Suprapubic skin (tissue), 4 donors: ENCODE measurements at regions not wholly inside any gene's neighbourhood (a gene's known extent, or its start where the extent isn't known, plus 50 kb on each side); places are given as distances from the start of the nearest gene placed in this dataset.

ENCODE experiments used
- DNase-seq, 2 donors: peaks; one replicate each; pipeline ENCODE4 v3.0.0-alpha.2; 2019; ENCODE audit warnings: low spot score in 2 of 2
- H3K27ac ChIP-seq: fragments of 200-600 bp; sonication (generic); one replicate; pipeline ENCODE4 v1.5.1; 2019
- H3K27me3 ChIP-seq: fragments of 200-600 bp; sonication (generic); one replicate; pipeline ENCODE4 v1.5.1; 2019
- H3K36me3 ChIP-seq: fragments of 200-600 bp; sonication (generic); one replicate; pipeline ENCODE4 v1.5.1; 2019
- H3K4me1 ChIP-seq: fragments of 200-600 bp; sonication (generic); one replicate; pipeline ENCODE4 v1.5.1; 2019
- H3K4me3 ChIP-seq: fragments of 200-600 bp; sonication (generic); one replicate; pipeline ENCODE4 v1.5.1; 2019; ENCODE audit warnings: mild to moderate bottlenecking
- H3K9me3 ChIP-seq: fragments of 200-600 bp; sonication (generic); one replicate; pipeline ENCODE4 v1.5.1; 2019
- EP300 ChIP-seq: sonication (generic); formaldehyde crosslinking; IDR thresholded peaks from one replicate; pipeline ENCODE4 v1.6.1; 2017; ENCODE audit warnings: antibody characterized with exemption
- POLR2A ChIP-seq, 2 donors: fragments of 450-650 bp; IDR thresholded peaks; one replicate each; pipeline ENCODE4 v1.6.1; 2017; ENCODE audit warnings: antibody characterized with exemption in 2 of 2, mild to moderate bottlenecking in 2 of 2, moderate library complexity in 2 of 2
- POLR2AphosphoS5 ChIP-seq, 3 donors: sonication (generic); formaldehyde crosslinking; IDR thresholded peaks; one replicate each; pipeline ENCODE4 v1.6.1; 2017; ENCODE audit warnings: antibody characterized with exemption in 3 of 3
- WGBS: methylation state at CpG from one replicate; pipeline ENCODE4 v1.1.5; 2018; 5-methylcytosine and 5-hydroxymethylcytosine counted together
- TF ChIP-seq, protein P1 (sequence below), 2 donors: fragments of 200-600 bp in 1 of 2; fragments of 450-650 bp in 1 of 2; sonication (generic) in 1 of 2; IDR thresholded peaks; one replicate each; pipeline ENCODE4 v1.5.1; 2016 to 2019; ENCODE audit warnings: antibody characterized with exemption in 2 of 2, mild to moderate bottlenecking in 1 of 2, moderate library complexity in 1 of 2

DNA sequence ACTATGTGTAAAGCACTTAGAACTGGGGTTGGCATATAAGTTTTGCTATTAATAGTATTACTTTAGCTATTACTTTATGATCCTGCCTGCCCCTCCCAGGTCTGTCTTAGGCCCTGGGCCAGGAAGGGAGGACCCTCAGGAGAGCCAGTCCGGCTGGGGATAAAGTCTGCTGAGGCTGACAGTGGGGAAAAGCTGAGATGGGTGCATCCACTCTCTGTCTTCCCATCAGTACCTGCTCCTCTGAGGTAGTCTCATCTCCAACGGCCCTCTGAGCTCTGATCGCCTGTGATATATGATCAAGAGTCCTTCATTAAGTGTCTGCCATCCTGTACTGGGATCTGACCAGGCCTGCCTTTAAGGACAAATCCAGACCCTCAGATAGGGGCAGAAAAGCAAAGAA is 156.5 kb upstream of the PJA1 start:
- TF ChIP-seq EP300 (no peak), POLR2AphosphoS5 (IDR thresholded peaks at IDR 0.05) (no peak), POLR2A (IDR thresholded peaks at IDR 0.05) (no peak)
- TF ChIP-seq, protein P1, sequence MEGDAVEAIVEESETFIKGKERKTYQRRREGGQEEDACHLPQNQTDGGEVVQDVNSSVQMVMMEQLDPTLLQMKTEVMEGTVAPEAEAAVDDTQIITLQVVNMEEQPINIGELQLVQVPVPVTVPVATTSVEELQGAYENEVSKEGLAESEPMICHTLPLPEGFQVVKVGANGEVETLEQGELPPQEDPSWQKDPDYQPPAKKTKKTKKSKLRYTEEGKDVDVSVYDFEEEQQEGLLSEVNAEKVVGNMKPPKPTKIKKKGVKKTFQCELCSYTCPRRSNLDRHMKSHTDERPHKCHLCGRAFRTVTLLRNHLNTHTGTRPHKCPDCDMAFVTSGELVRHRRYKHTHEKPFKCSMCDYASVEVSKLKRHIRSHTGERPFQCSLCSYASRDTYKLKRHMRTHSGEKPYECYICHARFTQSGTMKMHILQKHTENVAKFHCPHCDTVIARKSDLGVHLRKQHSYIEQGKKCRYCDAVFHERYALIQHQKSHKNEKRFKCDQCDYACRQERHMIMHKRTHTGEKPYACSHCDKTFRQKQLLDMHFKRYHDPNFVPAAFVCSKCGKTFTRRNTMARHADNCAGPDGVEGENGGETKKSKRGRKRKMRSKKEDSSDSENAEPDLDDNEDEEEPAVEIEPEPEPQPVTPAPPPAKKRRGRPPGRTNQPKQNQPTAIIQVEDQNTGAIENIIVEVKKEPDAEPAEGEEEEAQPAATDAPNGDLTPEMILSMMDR (IDR thresholded peaks at IDR 0.05), result no peak
- no peak overlapping the region for H3K27ac ChIP-seq
- H3K4me3 ChIP-seq, result no peak overlapping the region
- H3K9me3 ChIP-seq, result no peaks in the 10 kb centered on the region
- DNase-seq, result no peak
- H3K4me1 ChIP-seq, result no peaks in the 10 kb centered on the region
- H3K27me3 ChIP-seq, result no peaks in the 10 kb centered on the region
- 62% methylated on average over 3 of the region's 3 CpGs for WGBS
- no peaks in the 10 kb centered on the region for H3K36me3 ChIP-seq

DNA sequence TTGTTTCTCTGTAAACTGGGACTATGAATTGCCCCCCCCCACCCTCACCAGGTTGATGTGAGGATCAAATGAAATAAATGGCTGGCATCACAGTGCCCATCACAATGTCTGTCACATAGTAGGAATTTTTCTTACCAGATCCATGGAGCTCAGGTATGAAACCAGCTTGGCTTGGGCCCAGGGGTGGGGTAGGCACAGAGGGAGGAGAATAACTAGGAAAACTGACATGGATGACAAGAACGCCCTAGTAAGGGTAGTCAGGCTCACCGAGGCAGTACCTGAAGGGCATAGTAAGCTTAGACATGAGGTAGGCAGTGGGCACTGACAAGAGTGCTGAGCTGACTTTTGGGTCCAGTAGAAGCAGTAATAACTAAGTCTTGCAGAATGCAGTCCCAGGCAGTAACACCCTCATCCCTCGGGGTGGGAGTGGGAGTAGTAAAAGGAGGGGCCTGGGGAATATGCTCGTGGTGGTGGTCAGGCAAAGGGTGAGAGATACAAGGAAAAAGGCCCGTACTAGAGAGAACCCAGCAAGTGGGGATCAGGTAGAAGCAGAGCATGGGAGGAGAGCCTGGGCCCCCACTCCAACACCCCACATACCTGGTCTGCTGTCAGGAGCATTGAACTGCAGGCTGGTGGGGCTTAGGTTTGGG is 155.9 kb upstream of the PJA1 start:
- Histone ChIP-seq H3K27ac (no peak overlapping the region), H3K27me3 (no peaks in the 10 kb centered on the region), H3K4me1 (no peaks in the 10 kb centered on the region), H3K9me3 (no peaks in the 10 kb centered on the region), H3K4me3 (no peak overlapping the region), H3K36me3 (no peaks in the 10 kb centered on the region)
- WGBS, result 61% methylated on average over 5 of the region's 5 CpGs
- TF ChIP-seq, protein P1 (IDR thresholded peaks at IDR 0.05), result no peak
- TF ChIP-seq POLR2A (IDR thresholded peaks at IDR 0.05), result no peak
- no peak for DNase-seq

DNA sequence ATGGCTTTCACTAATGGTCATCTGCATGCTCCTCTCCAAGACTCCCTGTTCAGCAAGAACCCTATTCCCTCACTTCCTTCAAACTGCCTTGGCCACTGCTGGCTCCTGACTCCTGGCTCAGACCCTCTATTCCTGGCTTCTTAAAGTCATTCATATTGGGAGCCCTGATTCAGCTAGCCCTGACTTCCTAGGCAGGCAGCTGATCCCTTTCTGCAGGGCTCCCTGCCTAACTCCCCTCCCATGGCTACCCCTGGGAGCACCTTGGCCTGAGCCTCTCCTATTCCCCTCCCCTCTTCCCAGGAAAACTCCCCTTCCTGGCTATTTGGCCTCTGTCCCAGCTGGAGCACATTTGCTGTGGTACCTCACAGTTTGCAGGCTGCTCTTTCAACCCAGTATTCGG is 154.9 kb upstream of the PJA1 start:
- 57% methylated on average over 1 of the region's 1 CpG for WGBS
- Histone ChIP-seq H3K9me3 (no peaks in the 10 kb centered on the region), H3K27me3 (no peaks in the 10 kb centered on the region)

DNA sequence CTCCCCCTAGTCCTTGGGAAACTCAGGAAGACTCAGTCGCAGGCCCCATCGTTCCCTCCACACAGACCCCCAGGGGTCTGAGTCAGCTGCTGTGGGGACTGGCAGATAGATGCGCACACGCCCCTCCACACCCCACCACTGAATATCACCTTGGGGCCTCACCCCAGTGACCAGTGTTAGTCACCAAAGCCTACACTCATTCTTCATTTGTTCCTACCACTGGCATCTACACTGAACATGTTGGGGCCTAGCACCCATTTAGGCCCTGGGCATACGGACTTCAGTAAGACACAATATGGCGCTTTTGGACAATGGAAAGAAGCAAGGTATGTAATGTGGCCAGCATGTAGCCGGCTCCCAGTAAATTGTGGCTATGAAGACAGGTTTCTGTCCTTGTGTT is 154.1 kb upstream of the PJA1 start:
- Histone ChIP-seq H3K9me3 (no peaks in the 10 kb centered on the region), H3K36me3 (no peaks in the 10 kb centered on the region), H3K4me3 (no peak overlapping the region), H3K27me3 (no peaks in the 10 kb centered on the region), H3K4me1 (no peaks in the 10 kb centered on the region), H3K27ac (no peak overlapping the region)
- TF ChIP-seq, protein P1 (IDR thresholded peaks at IDR 0.05), result no peak
- TF ChIP-seq POLR2A (IDR thresholded peaks at IDR 0.05), result no peak
- no peak for TF ChIP-seq EP300
- TF ChIP-seq POLR2AphosphoS5 (IDR thresholded peaks at IDR 0.05), result no peak
- WGBS, result 76% methylated on average over 7 of the region's 7 CpGs
- no peak for DNase-seq

More for the DNA sequence above, 154.9 kb upstream of the PJA1 start:
- Histone ChIP-seq H3K4me1 (no peaks in the 10 kb centered on the region), H3K4me3 (no peak overlapping the region), H3K27ac (no peak overlapping the region), H3K36me3 (no peaks in the 10 kb centered on the region)
- DNase-seq, result no peak
- TF ChIP-seq, protein P1 (IDR thresholded peaks at IDR 0.05), result no peak

DNA sequence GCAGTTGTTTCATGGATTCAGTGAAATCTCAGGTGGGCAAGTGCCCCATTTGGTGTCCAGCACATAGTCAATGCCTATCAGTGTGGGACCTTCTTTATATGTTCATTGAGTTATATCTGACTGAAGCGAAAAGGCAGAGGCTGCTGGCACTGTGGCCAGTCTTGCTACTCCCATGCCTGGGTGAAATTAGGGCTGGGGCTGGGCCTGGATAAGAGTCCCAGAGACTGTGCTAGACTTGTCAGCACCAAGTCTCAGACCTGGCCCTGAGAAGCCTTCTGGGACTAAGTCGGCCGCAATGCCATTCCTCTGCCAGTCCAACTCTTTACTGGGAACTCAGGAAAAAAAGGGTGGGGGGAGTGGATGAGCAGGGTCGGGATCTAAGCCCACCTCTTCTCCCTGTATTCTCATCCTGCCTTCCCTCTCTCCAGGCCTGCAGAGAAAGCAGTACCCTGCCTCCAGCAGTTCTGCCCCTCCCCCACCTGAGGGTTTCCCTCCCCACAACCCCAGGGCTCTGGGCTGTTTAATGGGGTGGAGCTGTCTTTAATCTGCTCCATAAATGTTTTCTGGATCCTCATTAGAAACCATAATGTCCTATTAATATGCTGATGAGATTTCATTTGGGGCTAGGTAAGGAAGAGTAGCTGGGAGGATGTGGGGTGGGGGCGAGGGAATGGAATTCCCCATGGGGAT is 153.5 kb upstream of the PJA1 start:
- H3K4me1 ChIP-seq, result no peaks in the 10 kb centered on the region
- no peak for DNase-seq
- TF ChIP-seq EP300 (no peak), POLR2AphosphoS5 (IDR thresholded peaks at IDR 0.05) (no peak), POLR2A (IDR thresholded peaks at IDR 0.05) (no peak)
- TF ChIP-seq, protein P1 (IDR thresholded peaks at IDR 0.05), result no peak
- WGBS, result 82% methylated on average over 5 of the region's 5 CpGs
- no peaks in the 10 kb centered on the region for H3K36me3 ChIP-seq
- no peak overlapping the region for H3K4me3 ChIP-seq
- H3K27me3 ChIP-seq, result no peaks in the 10 kb centered on the region
- H3K9me3 ChIP-seq, result no peaks in the 10 kb centered on the region
- no peak overlapping the region for H3K27ac ChIP-seq
